Suprapubic skin (tissue), 3 donors: ENCODE measurements at regions not wholly inside any gene's neighbourhood (a gene's known extent, or its start where the extent isn't known, plus 50 kb on each side); places are given as distances from the start of the nearest gene placed in this dataset.

Source experiments
- POLR2AphosphoS5 ChIP-seq, 3 donors: sonication (generic); formaldehyde crosslinking; IDR thresholded peaks; one replicate each; pipeline ENCODE4 v1.6.1; 2017; ENCODE audit warnings: antibody characterized with exemption in 3 of 3
- TF ChIP-seq, protein P1 (sequence below), 2 donors: fragments of 200-600 bp in 1 of 2; fragments of 450-650 bp in 1 of 2; sonication (generic) in 1 of 2; IDR thresholded peaks; one replicate each; pipeline ENCODE4 v1.5.1; 2016 to 2019; ENCODE audit warnings: antibody characterized with exemption in 2 of 2, mild to moderate bottlenecking in 1 of 2, moderate library complexity in 1 of 2

DNA sequence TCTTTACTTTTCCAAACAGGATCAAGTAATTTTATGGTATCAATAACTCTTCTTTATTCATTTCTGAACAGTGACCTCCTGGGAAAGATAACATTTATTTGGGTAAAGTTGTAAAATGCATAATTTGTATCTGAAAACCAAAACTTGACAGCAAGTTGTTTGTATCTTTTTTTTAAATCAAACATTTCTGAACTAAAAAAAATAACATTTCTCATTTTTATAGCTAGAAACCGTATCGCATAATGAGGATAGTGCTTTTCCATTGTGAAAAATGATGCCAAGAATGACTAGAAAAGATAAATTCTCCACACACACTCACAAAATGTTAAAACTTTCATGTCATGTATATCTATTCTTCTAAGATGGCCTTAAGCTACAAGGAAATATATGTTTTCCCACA is 578.2 kb downstream of the RIT2 start:
- TF ChIP-seq, protein P1, sequence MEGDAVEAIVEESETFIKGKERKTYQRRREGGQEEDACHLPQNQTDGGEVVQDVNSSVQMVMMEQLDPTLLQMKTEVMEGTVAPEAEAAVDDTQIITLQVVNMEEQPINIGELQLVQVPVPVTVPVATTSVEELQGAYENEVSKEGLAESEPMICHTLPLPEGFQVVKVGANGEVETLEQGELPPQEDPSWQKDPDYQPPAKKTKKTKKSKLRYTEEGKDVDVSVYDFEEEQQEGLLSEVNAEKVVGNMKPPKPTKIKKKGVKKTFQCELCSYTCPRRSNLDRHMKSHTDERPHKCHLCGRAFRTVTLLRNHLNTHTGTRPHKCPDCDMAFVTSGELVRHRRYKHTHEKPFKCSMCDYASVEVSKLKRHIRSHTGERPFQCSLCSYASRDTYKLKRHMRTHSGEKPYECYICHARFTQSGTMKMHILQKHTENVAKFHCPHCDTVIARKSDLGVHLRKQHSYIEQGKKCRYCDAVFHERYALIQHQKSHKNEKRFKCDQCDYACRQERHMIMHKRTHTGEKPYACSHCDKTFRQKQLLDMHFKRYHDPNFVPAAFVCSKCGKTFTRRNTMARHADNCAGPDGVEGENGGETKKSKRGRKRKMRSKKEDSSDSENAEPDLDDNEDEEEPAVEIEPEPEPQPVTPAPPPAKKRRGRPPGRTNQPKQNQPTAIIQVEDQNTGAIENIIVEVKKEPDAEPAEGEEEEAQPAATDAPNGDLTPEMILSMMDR (IDR thresholded peaks at IDR 0.05), result no peak
- no peak for TF ChIP-seq POLR2AphosphoS5 (IDR thresholded peaks at IDR 0.05)
